ENCODE measurements at regions not wholly inside any gene's neighbourhood (a gene's known extent, or its start where the extent isn't known, plus 50 kb on each side); places are given as distances from the start of the nearest gene placed in this dataset.
"Not testable (repeated sequence)": the region's sequence is repeated elsewhere in the genome, so short reads cannot be mapped to it uniquely, and the experiment has no call there.

- no peak for DNase-seq
These were observed 138.5 kb upstream of the AGR3 start for GRCh38 chr7:17020250-17020649.

- no peak for DNase-seq
These were observed 139.4 kb upstream of the AGR3 start for GRCh38 chr7:17021205-17021604.

GRCh38 chr7:17022920-17023319, 141.1 kb upstream of the AGR3 start:
- no peak for DNase-seq

- no peak for DNase-seq
These were observed 144.5 kb upstream of the AGR3 start for GRCh38 chr7:17026269-17026668.

GRCh38 chr7:17027143-17027788, 145.5 kb upstream of the AGR3 start:
- DNase-seq = no peak

GRCh38 chr7:17027789-17028152, 146.0 kb upstream of the AGR3 start:
- no peak for DNase-seq

GRCh38 chr7:17029150-17029549, 147.4 kb upstream of the AGR3 start:
- no peak for DNase-seq

GRCh38 chr7:17030559-17030958, 148.8 kb upstream of the AGR3 start:
- DNase-seq = no peak

GRCh38 chr7:17031906-17032551, 150.2 kb upstream of the AGR3 start:
- DNase-seq = no peak

GRCh38 chr7:17033245-17033644, 151.5 kb upstream of the AGR3 start:
- DNase-seq = no peak

GRCh38 chr7:17036584-17036983, 154.8 kb upstream of the AGR3 start:
- DNase-seq = no peak

GRCh38 chr7:17037356-17037755, 155.6 kb upstream of the AGR3 start:
- no peak for DNase-seq

- no peak for DNase-seq
These were observed 156.5 kb upstream of the AGR3 start for GRCh38 chr7:17038160-17038782.

GRCh38 chr7:17038783-17039170, 157.0 kb upstream of the AGR3 start:
- DNase-seq = no peak

- no peak for DNase-seq
These were observed 157.6 kb upstream of the AGR3 start for GRCh38 chr7:17039372-17039771.

- DNase-seq = no peak
These were observed 158.9 kb upstream of the AGR3 start for GRCh38 chr7:17040716-17041115.

GRCh38 chr7:17041324-17041723, 159.5 kb upstream of the AGR3 start:
- DNase-seq = no peak

GRCh38 chr7:17042211-17042610, 160.4 kb upstream of the AGR3 start:
- no peak for DNase-seq

- DNase-seq = no peak
These were observed 161.5 kb upstream of the AGR3 start for GRCh38 chr7:17043012-17043877.

- no peak for DNase-seq
These were observed 162.6 kb upstream of the AGR3 start for GRCh38 chr7:17044396-17044795.

- no peak for DNase-seq
These were observed 163.1 kb upstream of the AGR3 start for GRCh38 chr7:17044861-17045260.

- DNase-seq = no peak
These were observed 164.5 kb upstream of the AGR3 start for GRCh38 chr7:17046259-17046658.

- DNase-seq = no peak
These were observed 164.9 kb upstream of the AGR3 start for GRCh38 chr7:17046666-17047065.

- not testable (repeated sequence) for DNase-seq
These were observed 171.4 kb upstream of the AGR3 start for GRCh38 chr7:17053164-17053563.

Measured in NCI-H526 treated with DMSO at 0.1 percent for 48 hours (cell line).